LNCaP clone FGC (cell line): ENCODE measurements at regions not wholly inside any gene's neighbourhood (a gene's known extent, or its start where the extent isn't known, plus 50 kb on each side); places are given as distances from the start of the nearest gene placed in this dataset.

Source experiments
- DNase-seq: peaks from one replicate; pipeline ENCODE4 v3.0.0-alpha.2; 2011; ENCODE audit warnings: low read depth
- H3K4me3 ChIP-seq: 2 replicates; pipeline ENCODE4 v1.5.1; 2011; ENCODE audit warnings: mild to moderate bottlenecking, low read depth, low read length, control low read depth
- TF ChIP-seq, protein P1 (sequence below): IDR thresholded peaks from 2 replicates; pipeline ENCODE4 v1.5.1; 2012; ENCODE audit warnings: mild to moderate bottlenecking; ENCODE audit not compliant: control insufficient read depth, insufficient read depth; ENCODE audit errors: extremely low read depth

DNA sequence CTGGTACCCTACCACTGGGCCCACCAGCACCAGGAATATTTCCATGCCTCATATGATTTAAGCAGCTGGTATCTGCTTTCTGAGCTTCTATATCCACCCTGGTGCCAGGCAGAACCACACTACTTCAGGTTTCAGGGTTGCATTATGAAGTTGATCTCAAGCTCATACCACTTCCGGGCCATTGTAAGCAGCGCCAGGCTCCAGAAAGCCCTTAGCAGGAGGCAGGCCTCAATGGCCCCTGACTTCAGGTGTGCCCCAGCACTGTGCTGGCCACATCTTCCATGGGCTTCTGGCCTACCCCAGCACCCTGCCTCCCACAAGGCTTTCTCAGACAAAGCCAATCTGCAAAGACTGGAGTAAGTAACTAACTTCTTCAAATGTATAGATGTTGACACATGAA is 391.3 kb upstream of the GRM3 start:
- no peak overlapping the region for H3K4me3 ChIP-seq
- DNase-seq: no peak
- TF ChIP-seq, protein P1, sequence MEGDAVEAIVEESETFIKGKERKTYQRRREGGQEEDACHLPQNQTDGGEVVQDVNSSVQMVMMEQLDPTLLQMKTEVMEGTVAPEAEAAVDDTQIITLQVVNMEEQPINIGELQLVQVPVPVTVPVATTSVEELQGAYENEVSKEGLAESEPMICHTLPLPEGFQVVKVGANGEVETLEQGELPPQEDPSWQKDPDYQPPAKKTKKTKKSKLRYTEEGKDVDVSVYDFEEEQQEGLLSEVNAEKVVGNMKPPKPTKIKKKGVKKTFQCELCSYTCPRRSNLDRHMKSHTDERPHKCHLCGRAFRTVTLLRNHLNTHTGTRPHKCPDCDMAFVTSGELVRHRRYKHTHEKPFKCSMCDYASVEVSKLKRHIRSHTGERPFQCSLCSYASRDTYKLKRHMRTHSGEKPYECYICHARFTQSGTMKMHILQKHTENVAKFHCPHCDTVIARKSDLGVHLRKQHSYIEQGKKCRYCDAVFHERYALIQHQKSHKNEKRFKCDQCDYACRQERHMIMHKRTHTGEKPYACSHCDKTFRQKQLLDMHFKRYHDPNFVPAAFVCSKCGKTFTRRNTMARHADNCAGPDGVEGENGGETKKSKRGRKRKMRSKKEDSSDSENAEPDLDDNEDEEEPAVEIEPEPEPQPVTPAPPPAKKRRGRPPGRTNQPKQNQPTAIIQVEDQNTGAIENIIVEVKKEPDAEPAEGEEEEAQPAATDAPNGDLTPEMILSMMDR: no peak

DNA sequence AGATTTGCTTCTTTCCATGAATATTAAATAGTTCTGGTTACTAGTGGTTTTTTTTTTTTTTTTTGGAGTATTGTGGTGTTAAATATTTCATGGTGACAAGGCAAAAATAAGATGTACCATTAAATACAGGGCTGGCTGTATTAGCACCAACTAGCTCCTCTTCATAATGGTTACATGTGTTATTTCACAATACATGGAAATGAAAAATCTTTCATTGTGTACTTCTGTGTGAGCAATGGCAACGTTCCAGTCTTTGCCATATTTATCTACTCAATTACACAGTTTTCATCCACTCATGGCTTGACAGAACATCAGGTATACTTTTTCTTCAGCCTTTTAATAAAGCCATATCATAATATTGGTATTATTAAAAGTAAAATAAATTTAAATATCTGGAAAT is 394.7 kb upstream of the GRM3 start:
- DNase-seq: peak; percentile 81
- no peak overlapping the region for H3K4me3 ChIP-seq
- TF ChIP-seq, protein P1: no peak

DNA sequence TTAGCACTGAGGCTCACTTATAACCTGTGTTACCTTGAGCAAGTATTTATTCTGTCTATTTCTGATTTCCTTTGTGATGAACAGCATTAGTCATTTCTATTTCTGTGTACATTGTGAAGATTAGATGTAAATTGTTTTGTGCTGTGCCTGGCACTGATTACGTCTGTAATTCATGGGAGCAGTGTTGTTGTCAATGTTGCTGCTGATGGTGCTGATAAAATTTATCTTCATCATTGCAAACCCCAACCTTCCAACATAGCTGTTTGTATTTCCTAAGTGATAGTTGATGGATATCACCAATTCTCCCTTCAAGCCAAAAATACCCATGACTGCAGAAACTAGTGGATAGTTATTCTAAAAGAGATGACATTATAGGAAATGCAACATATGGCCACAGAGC is 400.5 kb upstream of the GRM3 start:
- no peak for DNase-seq
- TF ChIP-seq, protein P1: no peak
- no peak overlapping the region for H3K4me3 ChIP-seq

DNA sequence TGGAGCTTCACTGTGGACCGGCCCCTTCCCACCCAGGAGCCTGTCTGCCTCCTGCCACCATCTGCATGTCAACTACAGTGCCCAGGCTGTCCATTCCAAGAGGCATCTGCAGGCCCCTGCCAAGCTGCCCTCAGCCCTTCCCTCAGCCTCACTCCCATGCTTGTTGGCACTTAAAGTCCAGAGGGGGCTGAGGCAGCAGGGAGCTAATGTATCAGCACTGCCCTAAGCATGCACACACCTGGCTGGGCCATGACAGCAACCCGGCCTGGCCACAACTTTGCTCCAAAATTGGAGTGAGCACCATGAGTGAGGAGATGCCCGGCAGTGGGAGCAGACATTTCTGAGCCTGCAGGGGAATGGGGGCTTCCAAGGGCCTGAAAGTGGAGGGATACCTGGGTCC is 417.5 kb upstream of the GRM3 start:
- TF ChIP-seq, protein P1: no peak
- no peak for DNase-seq
- H3K4me3 ChIP-seq: no peak overlapping the region

DNA sequence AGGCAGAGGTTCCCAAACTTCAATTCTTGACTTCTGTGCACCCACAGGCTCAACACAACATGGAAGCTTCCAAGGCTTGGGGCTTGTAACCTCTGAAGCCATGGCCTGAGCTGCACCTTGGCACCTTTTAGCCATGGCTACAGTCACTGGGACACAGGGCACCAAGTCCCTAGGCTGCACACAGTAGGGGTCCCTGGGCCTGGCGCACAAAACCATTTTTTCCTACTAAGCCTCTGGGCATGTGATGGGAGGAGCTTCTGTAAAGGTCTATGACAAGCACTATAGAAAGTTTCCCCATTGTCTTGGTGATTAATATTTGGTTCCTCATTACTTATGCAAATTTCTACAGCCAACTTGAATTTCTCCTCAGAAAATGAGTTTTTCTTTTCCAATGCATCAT is 420.9 kb upstream of the GRM3 start:
- TF ChIP-seq, protein P1: no peak
- no peak overlapping the region for H3K4me3 ChIP-seq
- DNase-seq: no peak

DNA sequence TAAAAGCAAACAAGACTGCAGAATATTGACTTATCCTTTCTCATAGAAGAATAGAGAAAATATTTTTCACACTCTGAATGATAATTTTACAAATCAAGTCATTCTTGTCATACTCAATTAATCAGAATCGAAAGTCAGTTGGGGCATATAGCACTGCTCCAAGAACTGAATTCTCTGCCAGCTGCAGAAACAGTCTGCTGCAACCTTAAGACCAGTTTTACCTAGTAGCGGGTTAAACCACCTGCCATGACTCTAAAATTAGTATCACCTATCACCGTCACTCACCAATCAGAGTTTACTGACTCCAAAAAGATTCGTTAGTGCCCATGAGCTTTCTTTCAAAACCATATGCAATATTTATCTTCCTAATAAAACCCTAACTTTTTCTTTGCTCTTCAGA is 429.0 kb upstream of the GRM3 start:
- DNase-seq: no peak
- no peak overlapping the region for H3K4me3 ChIP-seq
- TF ChIP-seq, protein P1: no peak

DNA sequence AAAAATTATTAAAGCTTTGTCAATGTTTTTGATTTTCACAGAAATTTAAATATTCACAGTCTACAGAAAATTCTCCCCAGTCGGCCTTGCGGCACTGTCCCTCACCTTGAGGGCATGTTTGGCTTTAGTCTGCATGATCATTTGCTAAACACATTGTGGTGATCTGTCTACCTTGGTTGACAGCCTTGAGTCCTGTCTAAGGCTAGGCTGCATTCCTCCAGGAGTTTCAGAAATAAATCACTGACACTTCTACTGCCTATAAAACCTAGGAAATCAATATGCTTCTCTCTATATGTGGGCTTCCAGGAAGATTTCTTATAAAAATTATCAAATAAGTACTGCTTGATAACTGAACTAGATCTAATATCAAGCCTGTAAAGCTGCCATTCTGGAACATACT is 430.7 kb upstream of the GRM3 start:
- DNase-seq: no peak
- no peak overlapping the region for H3K4me3 ChIP-seq
- TF ChIP-seq, protein P1: no peak
